Thyroid gland (tissue), 4 donors: ENCODE measurements at regions not wholly inside any gene's neighbourhood (a gene's known extent, or its start where the extent isn't known, plus 50 kb on each side); places are given as distances from the start of the nearest gene placed in this dataset.

Source experiments
- DNase-seq, 2 donors: peaks; one replicate each; pipeline ENCODE4 v3.0.0-alpha.2; 2019
- H3K27ac ChIP-seq, 3 donors: fragments of 200-600 bp; sonication (generic); 1 replicate in 2 of 3; 2 replicates in 1 of 3; pipeline ENCODE4 v1.5.1; 2016 to 2019; ENCODE audit warnings: mild to moderate bottlenecking in 1 of 3, moderate library complexity in 1 of 3
- H3K27me3 ChIP-seq: fragments of 200-600 bp; sonication (generic); one replicate; pipeline ENCODE4 v1.5.1; 2019
- H3K36me3 ChIP-seq, 2 donors: fragments of 200-600 bp; sonication (generic); one replicate each; pipeline ENCODE4 v1.5.1; 2016 to 2019
- H3K4me1 ChIP-seq, 2 donors: fragments of 200-600 bp; sonication (generic); one replicate each; pipeline ENCODE4 v1.5.1; 2017 to 2019
- H3K4me3 ChIP-seq, 3 donors: fragments of 200-600 bp; sonication (generic); replicated peaks in 1 of 3; 1 replicate in 2 of 3; 2 replicates in 1 of 3; pipeline ENCODE4 v1.5.1; 2016; ENCODE audit warnings: mild to moderate bottlenecking in 1 of 3
- H3K9me3 ChIP-seq: fragments of 200-600 bp; sonication (generic); one replicate; pipeline ENCODE4 v1.5.1; 2017
- POLR2A ChIP-seq, 2 donors: fragments of 450-650 bp; IDR thresholded peaks; one replicate each; pipeline ENCODE4 v1.6.1; 2017; ENCODE audit warnings: antibody characterized with exemption in 2 of 2, mild to moderate bottlenecking in 2 of 2, moderate library complexity in 1 of 2
- WGBS, 2 donors: methylation state at CpG; one replicate each; pipeline ENCODE4 v1.1.5; 2017; 5-methylcytosine and 5-hydroxymethylcytosine counted together
- intact Hi-C: fragments of 100-400 bp; cut with DNase I; formaldehyde crosslinking; loops from one replicate; pipeline ENCODE4 v1.15.1; 2023
- TF ChIP-seq, protein P1 (sequence below), 6 experiments: fragments of 200-600 bp in 3 of 6; fragments of 450-650 bp in 3 of 6; sonication (generic) in 3 of 6; IDR thresholded peaks; one replicate each; pipeline ENCODE4 v1.5.1; 2016 to 2019; ENCODE audit warnings: antibody characterized with exemption in 6 of 6, mild to moderate bottlenecking in 2 of 6, inconsistent platforms in 1 of 6, moderate library complexity in 1 of 6

GRCh38 chr2:121890041-121890440, 134.6 kb downstream of the TSN start:
- Histone ChIP-seq H3K9me3 (no peaks in the 10 kb centered on the region), H3K36me3 (no peaks in the 10 kb centered on the region), H3K4me3 (no peak overlapping the region), H3K4me1 (no peaks in the 10 kb centered on the region), H3K27me3 (no peaks in the 10 kb centered on the region), H3K27ac (no peak overlapping the region)
- intact Hi-C loops, result no loop called here
- WGBS, 2 donors, result 77 to 79% methylated on average over 9 of the region's 9 CpGs
- TF ChIP-seq, protein P1, sequence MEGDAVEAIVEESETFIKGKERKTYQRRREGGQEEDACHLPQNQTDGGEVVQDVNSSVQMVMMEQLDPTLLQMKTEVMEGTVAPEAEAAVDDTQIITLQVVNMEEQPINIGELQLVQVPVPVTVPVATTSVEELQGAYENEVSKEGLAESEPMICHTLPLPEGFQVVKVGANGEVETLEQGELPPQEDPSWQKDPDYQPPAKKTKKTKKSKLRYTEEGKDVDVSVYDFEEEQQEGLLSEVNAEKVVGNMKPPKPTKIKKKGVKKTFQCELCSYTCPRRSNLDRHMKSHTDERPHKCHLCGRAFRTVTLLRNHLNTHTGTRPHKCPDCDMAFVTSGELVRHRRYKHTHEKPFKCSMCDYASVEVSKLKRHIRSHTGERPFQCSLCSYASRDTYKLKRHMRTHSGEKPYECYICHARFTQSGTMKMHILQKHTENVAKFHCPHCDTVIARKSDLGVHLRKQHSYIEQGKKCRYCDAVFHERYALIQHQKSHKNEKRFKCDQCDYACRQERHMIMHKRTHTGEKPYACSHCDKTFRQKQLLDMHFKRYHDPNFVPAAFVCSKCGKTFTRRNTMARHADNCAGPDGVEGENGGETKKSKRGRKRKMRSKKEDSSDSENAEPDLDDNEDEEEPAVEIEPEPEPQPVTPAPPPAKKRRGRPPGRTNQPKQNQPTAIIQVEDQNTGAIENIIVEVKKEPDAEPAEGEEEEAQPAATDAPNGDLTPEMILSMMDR (IDR thresholded peaks at IDR 0.05), result no peak
- no peak for TF ChIP-seq POLR2A (IDR thresholded peaks at IDR 0.05)
- DNase-seq, result no peak

DNA sequence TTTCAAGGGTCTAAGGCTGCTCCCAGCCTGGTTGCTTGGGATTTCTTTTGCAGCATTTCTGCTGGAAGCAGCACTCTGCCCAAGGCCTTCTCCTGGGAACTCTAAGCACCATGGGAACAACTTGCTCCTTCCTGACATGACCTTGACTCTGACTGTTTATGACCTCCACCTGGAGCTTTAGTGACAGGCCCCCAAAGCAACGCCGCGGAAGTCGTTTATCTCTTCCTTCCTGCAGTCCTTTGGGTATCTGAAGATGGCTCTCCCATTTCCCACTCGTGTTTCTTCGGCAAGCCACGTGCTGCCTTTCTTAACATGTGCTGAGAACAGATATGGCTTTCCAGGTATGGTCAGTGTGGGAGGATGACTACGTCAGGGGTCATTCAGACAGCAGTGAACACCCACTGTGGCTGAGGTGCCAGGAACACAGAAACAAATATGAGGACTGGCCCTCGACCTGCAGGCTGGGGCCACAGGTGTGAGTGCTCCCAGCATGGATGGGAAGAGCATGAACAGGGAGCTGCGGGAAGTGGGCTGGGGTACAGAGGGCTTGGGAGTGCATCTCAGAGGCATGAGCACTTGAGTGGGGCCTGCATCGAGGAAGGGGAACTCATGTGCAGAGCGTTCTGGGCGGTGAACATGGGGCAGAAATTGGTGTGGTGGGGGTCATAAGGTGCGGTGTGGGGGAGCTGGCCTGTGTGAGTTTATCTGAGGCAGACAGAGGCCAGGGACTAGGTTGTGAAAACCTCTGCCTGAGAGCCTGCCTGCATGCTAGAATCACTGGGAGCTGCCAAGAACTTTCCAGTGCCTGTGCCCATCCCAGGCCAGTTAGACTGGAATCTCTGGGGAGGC, 140.5 kb downstream of the TSN start:
- intact Hi-C loops, result no loop called here
- 75 to 76% methylated on average over 14 of the region's 14 CpGs for WGBS, 2 donors

GRCh38 chr2:121897335-121897970, 142.0 kb downstream of the TSN start:
- WGBS, 2 donors, result 83 to 93% methylated on average over 2 of the region's 5 CpGs
- H3K9me3 ChIP-seq, result no peaks in the 10 kb centered on the region
- TF ChIP-seq POLR2A (IDR thresholded peaks at IDR 0.05), result no peak
- TF ChIP-seq, protein P1 (IDR thresholded peaks at IDR 0.05), result no peak
- no peak for DNase-seq
- no peaks in the 10 kb centered on the region for H3K4me1 ChIP-seq
- H3K36me3 ChIP-seq, result no peaks in the 10 kb centered on the region
- no peak overlapping the region for H3K4me3 ChIP-seq
- no peaks in the 10 kb centered on the region for H3K27me3 ChIP-seq
- intact Hi-C loops, result no loop called here
- H3K27ac ChIP-seq, result no peak overlapping the region

More for the DNA sequence above, 140.5 kb downstream of the TSN start:
- no peaks in the 10 kb centered on the region for H3K9me3 ChIP-seq
- no peak overlapping the region for H3K4me3 ChIP-seq
- no peak for DNase-seq
- TF ChIP-seq, protein P1 (IDR thresholded peaks at IDR 0.05), result no peak
- TF ChIP-seq POLR2A (IDR thresholded peaks at IDR 0.05), result no peak
- no peaks in the 10 kb centered on the region for H3K4me1 ChIP-seq
- H3K36me3 ChIP-seq, result no peaks in the 10 kb centered on the region
- no peaks in the 10 kb centered on the region for H3K27me3 ChIP-seq
- no peak overlapping the region for H3K27ac ChIP-seq

DNA sequence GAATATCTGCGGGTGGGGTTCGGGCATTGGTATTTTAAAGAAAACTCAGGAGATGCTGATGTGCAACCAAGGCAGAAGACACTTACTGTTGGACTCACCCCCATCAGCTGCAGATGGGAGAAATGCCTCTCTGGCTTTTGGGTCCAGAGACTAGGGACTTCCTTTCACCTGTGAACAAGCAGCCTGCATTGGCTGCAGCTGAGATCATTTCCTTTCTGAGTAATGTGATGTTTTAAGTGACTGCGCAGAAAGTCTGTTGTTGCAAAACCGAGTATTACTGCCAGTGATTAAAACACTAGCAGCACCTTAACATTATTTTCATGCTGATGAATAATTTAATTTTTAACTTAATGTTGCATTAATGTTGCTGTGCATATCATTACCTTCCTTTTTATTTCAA, 143.0 kb downstream of the TSN start:
- no peaks in the 10 kb centered on the region for H3K27me3 ChIP-seq
- H3K4me3 ChIP-seq, result no peak overlapping the region
- no peak overlapping the region for H3K27ac ChIP-seq
- TF ChIP-seq POLR2A (IDR thresholded peaks at IDR 0.05), result no peak
- TF ChIP-seq, protein P1 (IDR thresholded peaks at IDR 0.05), result no peak
- 81 to 83% methylated on average over 4 of the region's 4 CpGs for WGBS, 2 donors
- no peaks in the 10 kb centered on the region for H3K4me1 ChIP-seq
- intact Hi-C loops, result no loop called here
- no peaks in the 10 kb centered on the region for H3K36me3 ChIP-seq
- DNase-seq, result no peak
- H3K9me3 ChIP-seq, result no peaks in the 10 kb centered on the region

DNA sequence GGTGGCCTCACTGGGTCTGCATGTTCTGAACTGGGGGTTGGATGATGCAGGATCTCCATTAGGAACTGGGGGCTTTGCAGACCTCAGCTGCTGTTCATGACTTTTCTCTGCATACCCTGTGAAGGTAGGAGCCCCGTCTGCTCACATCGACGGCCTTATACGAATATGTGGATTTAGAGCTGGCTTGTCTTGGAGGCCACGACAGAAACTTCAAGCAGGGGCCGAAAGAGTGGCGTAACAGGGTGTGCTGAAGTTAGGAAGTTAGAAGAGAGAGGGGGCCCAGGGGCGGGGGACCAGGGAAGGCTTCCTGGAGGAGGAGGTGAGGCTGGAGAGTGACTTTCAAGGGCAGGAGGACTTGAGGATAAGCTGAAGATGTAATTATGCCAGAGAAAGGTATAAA, 144.9 kb downstream of the TSN start:
- no peak for DNase-seq
- Histone ChIP-seq H3K36me3 (no peaks in the 10 kb centered on the region), H3K4me1 (no peaks in the 10 kb centered on the region), H3K9me3 (no peaks in the 10 kb centered on the region), H3K4me3 (no peak overlapping the region), H3K27ac (no peak overlapping the region), H3K27me3 (no peaks in the 10 kb centered on the region)
- 87 to 88% methylated on average over 8 of the region's 8 CpGs for WGBS, 2 donors
- intact Hi-C loops, result no loop called here
- TF ChIP-seq POLR2A (IDR thresholded peaks at IDR 0.05), result no peak
- TF ChIP-seq, protein P1 (IDR thresholded peaks at IDR 0.05), result no peak
